ENCODE measurements at regions not wholly inside any gene's neighbourhood (a gene's known extent, or its start where the extent isn't known, plus 50 kb on each side); places are given as distances from the start of the nearest gene placed in this dataset.

- peaks cover 0 to 4% (median 0%) of the 10 kb centered on the region in 3 donors for H3K27me3 Mint-ChIP-seq (ENCODE audit: low read depth in 3 of 3)
- WGBS (ENCODE audit: insufficient coverage), result no CpG with 5 or more reads among the region's 5 CpGs
Observed at GRCh38 chr1:56095696-56096665, 483.4 kb downstream of the PLPP3 start.

DNA sequence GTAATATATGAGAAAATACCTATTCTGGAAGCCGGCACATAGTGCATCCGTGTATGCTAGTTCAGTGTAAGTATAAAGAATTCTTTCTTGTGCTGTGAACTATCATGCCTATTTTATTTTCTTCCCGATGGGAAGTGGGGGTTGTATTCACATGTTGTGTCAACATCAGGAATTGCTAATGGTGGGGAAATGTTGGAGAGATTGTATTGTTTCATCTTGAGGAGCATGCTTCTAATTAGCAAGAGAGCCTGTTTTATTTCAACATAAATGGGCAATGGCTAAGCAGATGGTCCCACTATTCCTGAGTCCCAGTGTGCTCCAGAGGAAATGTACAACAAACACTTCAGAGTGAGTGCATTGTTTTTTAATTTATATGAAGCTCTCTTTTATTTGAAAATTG, 485.2 kb downstream of the PLPP3 start:
- Mint-ChIP-seq H3K36me3 (no peaks in the 10 kb centered on the region), H3K9me3 (peaks cover 0 to 12% (median 7%) of the 10 kb centered on the region in 7 donors), H3K27ac (no peak overlapping the region), H3K4me1 (no peaks in the 10 kb centered on the region), H3K4me3 (no peak overlapping the region), H3K27me3 (ENCODE audit: low read depth in 3 of 3) (peaks cover 0 to 4% (median 4%) of the 10 kb centered on the region in 3 donors)
- DNase-seq, result no peak
- no peaks in the 10 kb centered on the region for H3K36me3 ChIP-seq (replicated peaks in 1 of 2; ENCODE audit: control insufficient read depth in 1 of 2, insufficient read depth in 2 of 2, low read length in 2 of 2)
- TF ChIP-seq, protein P1, sequence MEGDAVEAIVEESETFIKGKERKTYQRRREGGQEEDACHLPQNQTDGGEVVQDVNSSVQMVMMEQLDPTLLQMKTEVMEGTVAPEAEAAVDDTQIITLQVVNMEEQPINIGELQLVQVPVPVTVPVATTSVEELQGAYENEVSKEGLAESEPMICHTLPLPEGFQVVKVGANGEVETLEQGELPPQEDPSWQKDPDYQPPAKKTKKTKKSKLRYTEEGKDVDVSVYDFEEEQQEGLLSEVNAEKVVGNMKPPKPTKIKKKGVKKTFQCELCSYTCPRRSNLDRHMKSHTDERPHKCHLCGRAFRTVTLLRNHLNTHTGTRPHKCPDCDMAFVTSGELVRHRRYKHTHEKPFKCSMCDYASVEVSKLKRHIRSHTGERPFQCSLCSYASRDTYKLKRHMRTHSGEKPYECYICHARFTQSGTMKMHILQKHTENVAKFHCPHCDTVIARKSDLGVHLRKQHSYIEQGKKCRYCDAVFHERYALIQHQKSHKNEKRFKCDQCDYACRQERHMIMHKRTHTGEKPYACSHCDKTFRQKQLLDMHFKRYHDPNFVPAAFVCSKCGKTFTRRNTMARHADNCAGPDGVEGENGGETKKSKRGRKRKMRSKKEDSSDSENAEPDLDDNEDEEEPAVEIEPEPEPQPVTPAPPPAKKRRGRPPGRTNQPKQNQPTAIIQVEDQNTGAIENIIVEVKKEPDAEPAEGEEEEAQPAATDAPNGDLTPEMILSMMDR (IDR thresholded peaks at IDR 0.05), result no peak
- peaks cover 0 to 4% of the 10 kb centered on the region in 2 donors for H3K9me3 ChIP-seq (replicated peaks in 1 of 2; ENCODE audit: control insufficient read depth in 1 of 2, insufficient read depth in 1 of 2, low read length in 2 of 2)
- H3K27me3 ChIP-seq (ENCODE audit: control insufficient read depth in 2 of 2, insufficient read depth in 2 of 2, low read length in 2 of 2), result no peaks in the 10 kb centered on the region
- 100% methylated on average over 3 of the region's 3 CpGs for WGBS (ENCODE audit: insufficient coverage)
- H3K4me1 ChIP-seq (ENCODE audit: control insufficient read depth in 1 of 2, insufficient read depth in 2 of 2, low read length in 2 of 2), result no peaks in the 10 kb centered on the region
- H3K4me3 ChIP-seq (replicated peaks in 1 of 3; ENCODE audit: low read depth in 2 of 3, low read length in 3 of 3), result no peak overlapping the region
- no peaks in the 10 kb centered on the region for H4K20me1 ChIP-seq (ENCODE audit: insufficient read depth, low read length)
- no peak overlapping the region for H3K27ac ChIP-seq (ENCODE audit: low read depth in 1 of 2, low read length in 2 of 2)
- H3K79me2 ChIP-seq (ENCODE audit: insufficient read depth, low read length), result no peaks in the 10 kb centered on the region
- H3K9ac ChIP-seq (ENCODE audit: insufficient read depth, low read length, poor library complexity, severe bottlenecking), result no peak overlapping the region
- H3K4me2 ChIP-seq (replicated peaks; ENCODE audit: extremely low read depth, low read length, poor library complexity, severe bottlenecking), result no peak overlapping the region
- no peak overlapping the region for H2AFZ ChIP-seq (ENCODE audit: insufficient read depth, low read depth, low read length, poor library complexity, severe bottlenecking)
- intact Hi-C loops (cut with micrococcal nuclease), result no loop called here

More at GRCh38 chr1:56095696-56096665, 483.4 kb downstream of the PLPP3 start:
- Histone ChIP-seq H3K27me3 (ENCODE audit: control insufficient read depth in 2 of 2, insufficient read depth in 2 of 2, low read length in 2 of 2) (no peaks in the 10 kb centered on the region), H3K9me3 (replicated peaks in 1 of 2; ENCODE audit: control insufficient read depth in 1 of 2, insufficient read depth in 1 of 2, low read length in 2 of 2) (no peaks in the 10 kb centered on the region), H2AFZ (ENCODE audit: insufficient read depth, low read depth, low read length, poor library complexity, severe bottlenecking) (no peak overlapping the region), H3K4me2 (replicated peaks; ENCODE audit: extremely low read depth, low read length, poor library complexity, severe bottlenecking) (no peak overlapping the region), H3K4me1 (ENCODE audit: control insufficient read depth in 1 of 2, insufficient read depth in 2 of 2, low read length in 2 of 2) (no peaks in the 10 kb centered on the region), H4K20me1 (ENCODE audit: insufficient read depth, low read length) (no peaks in the 10 kb centered on the region), H3K36me3 (replicated peaks in 1 of 2; ENCODE audit: control insufficient read depth in 1 of 2, insufficient read depth in 2 of 2, low read length in 2 of 2) (no peaks in the 10 kb centered on the region), H3K4me3 (replicated peaks in 1 of 3; ENCODE audit: low read depth in 2 of 3, low read length in 3 of 3) (no peak overlapping the region), H3K79me2 (ENCODE audit: insufficient read depth, low read length) (no peaks in the 10 kb centered on the region), H3K9ac (ENCODE audit: insufficient read depth, low read length, poor library complexity, severe bottlenecking) (no peak overlapping the region), H3K27ac (ENCODE audit: low read depth in 1 of 2, low read length in 2 of 2) (no peak overlapping the region)
- TF ChIP-seq, protein P1 (IDR thresholded peaks at IDR 0.05), result no peak
- Mint-ChIP-seq H3K4me1 (no peaks in the 10 kb centered on the region), H3K27ac (no peak overlapping the region), H3K9me3 (peaks cover 0 to 3% (median 0%) of the 10 kb centered on the region in 7 donors), H3K36me3 (no peaks in the 10 kb centered on the region), H3K4me3 (no peak overlapping the region)
- intact Hi-C loops (cut with micrococcal nuclease), result no loop called here
- DNase-seq, result no peak

Data from CD14-positive monocyte (primary cell).